ENCODE measurements at regions not wholly inside any gene's neighbourhood (a gene's known extent, or its start where the extent isn't known, plus 50 kb on each side); places are given as distances from the start of the nearest gene placed in this dataset.

DNA sequence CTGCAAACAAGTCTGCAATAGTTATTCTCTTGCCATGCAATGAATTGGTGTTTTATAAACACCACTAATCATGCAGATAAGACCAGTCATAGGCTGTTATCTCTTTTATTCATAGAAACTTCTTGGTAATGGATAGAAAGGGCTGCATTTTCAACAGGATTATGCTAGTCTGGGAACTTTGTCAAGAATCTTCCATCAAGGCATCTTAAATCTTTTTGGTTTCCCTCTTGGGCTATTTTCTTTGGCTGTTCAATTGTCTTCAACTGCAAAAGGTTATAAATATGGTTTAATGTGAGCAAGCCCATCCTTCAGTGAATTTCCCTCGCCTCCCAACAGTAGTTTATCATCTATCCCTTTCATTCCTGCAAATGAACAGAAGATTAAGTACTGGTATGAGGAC, 59.0 kb upstream of the MINAR1 start:
- DNase-seq: no peak
- Histone ChIP-seq H3K4me1 (ENCODE audit: low read length) (no peaks in the 10 kb centered on the region), H3K27me3 (ENCODE audit: low read length) (no peaks in the 10 kb centered on the region), H3K4me3 (ENCODE audit: low read length) (no peak overlapping the region), H3K36me3 (ENCODE audit: insufficient read depth, low read length) (no peaks in the 10 kb centered on the region), H3K79me2 (ENCODE audit: low read length) (no peaks in the 10 kb centered on the region), H2AFZ (ENCODE audit: low read length) (no peak overlapping the region), H3K9me2 (replicated peaks; ENCODE audit: insufficient read depth, low read length) (no peaks in the 10 kb centered on the region), H3K27ac (ENCODE audit: low read length) (no peak overlapping the region), H3K4me2 (ENCODE audit: low read depth, low read length, poor library complexity, severe bottlenecking) (no peak overlapping the region), H4K20me1 (ENCODE audit: insufficient read depth, low read depth, low read length) (no peaks in the 10 kb centered on the region), H3K9ac (ENCODE audit: low read length) (no peak overlapping the region), H3K9me3 (ENCODE audit: low read length) (no peaks in the 10 kb centered on the region)

DNA sequence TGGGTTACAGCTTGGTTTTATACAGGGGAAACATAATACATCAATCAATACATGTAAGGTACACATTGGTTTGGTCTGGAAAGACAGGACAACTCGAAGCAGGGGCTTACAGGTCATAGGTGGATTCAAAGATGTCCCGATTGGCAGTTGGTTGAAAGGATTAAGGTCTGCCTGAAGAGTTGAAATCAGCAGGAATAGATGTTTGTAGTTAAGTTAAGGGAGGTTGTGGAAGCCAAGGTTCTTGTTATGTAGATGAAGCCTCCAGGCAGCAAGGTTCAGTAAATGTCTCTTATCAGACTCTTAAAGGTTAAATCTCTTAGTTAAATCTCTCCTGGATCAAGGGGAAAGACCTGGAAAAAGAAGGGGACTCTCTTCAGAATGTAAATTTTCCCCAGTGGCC, 58.4 kb upstream of the MINAR1 start:
- Histone ChIP-seq H3K4me3 (ENCODE audit: low read length) (no peak overlapping the region), H3K36me3 (ENCODE audit: insufficient read depth, low read length) (no peaks in the 10 kb centered on the region), H4K20me1 (ENCODE audit: insufficient read depth, low read depth, low read length) (no peaks in the 10 kb centered on the region), H2AFZ (ENCODE audit: low read length) (no peak overlapping the region), H3K4me2 (ENCODE audit: low read depth, low read length, poor library complexity, severe bottlenecking) (no peak overlapping the region), H3K9ac (ENCODE audit: low read length) (no peak overlapping the region), H3K79me2 (ENCODE audit: low read length) (no peaks in the 10 kb centered on the region), H3K27me3 (ENCODE audit: low read length) (no peaks in the 10 kb centered on the region), H3K9me3 (ENCODE audit: low read length) (no peaks in the 10 kb centered on the region), H3K27ac (ENCODE audit: low read length) (no peak overlapping the region), H3K9me2 (replicated peaks; ENCODE audit: insufficient read depth, low read length) (no peaks in the 10 kb centered on the region), H3K4me1 (ENCODE audit: low read length) (no peaks in the 10 kb centered on the region)
- no peak for DNase-seq

DNA sequence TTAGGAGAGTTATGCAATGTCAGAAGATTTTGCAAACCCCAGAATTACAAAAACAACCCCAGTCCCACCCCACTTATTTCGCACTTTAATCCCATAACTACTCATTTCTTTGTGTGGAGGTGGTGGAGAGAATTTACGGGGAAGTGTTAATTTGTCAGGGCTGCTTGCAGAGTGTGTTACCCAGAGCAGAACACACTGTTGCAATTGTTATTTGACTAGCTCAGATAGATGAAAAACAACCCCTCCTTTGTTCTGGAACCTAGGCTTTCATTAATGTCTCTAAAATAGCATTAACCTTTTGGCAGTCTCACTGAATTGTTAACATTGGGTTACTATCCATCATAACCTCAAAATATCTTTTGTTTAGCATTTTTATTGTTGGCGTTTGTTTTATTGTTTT, 55.8 kb upstream of the MINAR1 start:
- no peak overlapping the region for H3K4me3 ChIP-seq (ENCODE audit: low read length)
- DNase-seq: no peak
- H3K27ac ChIP-seq (ENCODE audit: low read length): no peak overlapping the region
- no peak overlapping the region for H3K9ac ChIP-seq (ENCODE audit: low read length)
- no peaks in the 10 kb centered on the region for H3K79me2 ChIP-seq (ENCODE audit: low read length)
- no peaks in the 10 kb centered on the region for H3K9me3 ChIP-seq (ENCODE audit: low read length)
- no peak overlapping the region for H3K4me2 ChIP-seq (ENCODE audit: low read depth, low read length, poor library complexity, severe bottlenecking)
- H3K9me2 ChIP-seq (replicated peaks; ENCODE audit: insufficient read depth, low read length): no peaks in the 10 kb centered on the region
- no peak overlapping the region for H2AFZ ChIP-seq (ENCODE audit: low read length)
- H3K36me3 ChIP-seq (ENCODE audit: insufficient read depth, low read length): no peaks in the 10 kb centered on the region
- H4K20me1 ChIP-seq (ENCODE audit: insufficient read depth, low read depth, low read length): no peaks in the 10 kb centered on the region
- H3K4me1 ChIP-seq (ENCODE audit: low read length): no peaks in the 10 kb centered on the region
- no peaks in the 10 kb centered on the region for H3K27me3 ChIP-seq (ENCODE audit: low read length)

DNA sequence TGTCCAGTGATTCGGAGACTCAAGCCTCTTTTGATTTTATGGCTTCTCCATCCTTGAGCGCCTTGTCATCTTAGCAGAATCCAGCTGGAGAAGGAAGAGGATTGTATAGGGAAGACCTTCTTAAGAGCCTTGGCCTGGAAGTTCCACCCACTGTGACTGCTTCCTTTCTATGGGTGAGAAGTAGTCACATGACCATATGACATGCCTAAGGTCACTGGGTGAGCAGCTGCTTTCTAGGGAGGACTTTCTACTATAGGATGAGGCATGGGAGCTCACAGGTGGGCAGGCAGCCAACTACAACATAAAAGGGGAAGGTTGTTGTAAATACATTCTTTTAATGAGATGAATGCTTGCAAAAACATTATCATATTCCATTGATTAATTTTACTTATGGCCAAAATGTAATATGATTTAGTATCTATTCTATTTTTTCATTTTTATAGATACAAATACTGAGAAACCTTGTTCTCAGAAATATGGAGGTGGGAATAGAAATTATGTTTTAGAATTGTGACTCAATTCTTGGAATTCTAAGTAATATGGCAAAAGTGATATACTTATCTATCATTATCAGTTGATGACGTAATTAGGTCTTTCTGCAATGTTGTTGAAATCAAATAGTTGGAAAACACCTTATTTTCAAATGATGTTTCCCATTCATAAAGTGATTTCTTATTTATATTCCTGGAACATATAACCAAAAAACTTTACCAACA, 53.6 kb upstream of the MINAR1 start:
- Histone ChIP-seq H3K9me2 (replicated peaks; ENCODE audit: insufficient read depth, low read length) (no peaks in the 10 kb centered on the region), H3K4me3 (ENCODE audit: low read length) (no peak overlapping the region), H4K20me1 (ENCODE audit: insufficient read depth, low read depth, low read length) (no peaks in the 10 kb centered on the region), H2AFZ (ENCODE audit: low read length) (no peak overlapping the region), H3K36me3 (ENCODE audit: insufficient read depth, low read length) (no peaks in the 10 kb centered on the region), H3K27me3 (ENCODE audit: low read length) (no peaks in the 10 kb centered on the region), H3K79me2 (ENCODE audit: low read length) (no peaks in the 10 kb centered on the region), H3K4me1 (ENCODE audit: low read length) (no peaks in the 10 kb centered on the region), H3K9ac (ENCODE audit: low read length) (no peak overlapping the region), H3K27ac (ENCODE audit: low read length) (no peak overlapping the region), H3K4me2 (ENCODE audit: low read depth, low read length, poor library complexity, severe bottlenecking) (no peak overlapping the region), H3K9me3 (ENCODE audit: low read length) (no peaks in the 10 kb centered on the region)
- DNase-seq: no peak

DNA sequence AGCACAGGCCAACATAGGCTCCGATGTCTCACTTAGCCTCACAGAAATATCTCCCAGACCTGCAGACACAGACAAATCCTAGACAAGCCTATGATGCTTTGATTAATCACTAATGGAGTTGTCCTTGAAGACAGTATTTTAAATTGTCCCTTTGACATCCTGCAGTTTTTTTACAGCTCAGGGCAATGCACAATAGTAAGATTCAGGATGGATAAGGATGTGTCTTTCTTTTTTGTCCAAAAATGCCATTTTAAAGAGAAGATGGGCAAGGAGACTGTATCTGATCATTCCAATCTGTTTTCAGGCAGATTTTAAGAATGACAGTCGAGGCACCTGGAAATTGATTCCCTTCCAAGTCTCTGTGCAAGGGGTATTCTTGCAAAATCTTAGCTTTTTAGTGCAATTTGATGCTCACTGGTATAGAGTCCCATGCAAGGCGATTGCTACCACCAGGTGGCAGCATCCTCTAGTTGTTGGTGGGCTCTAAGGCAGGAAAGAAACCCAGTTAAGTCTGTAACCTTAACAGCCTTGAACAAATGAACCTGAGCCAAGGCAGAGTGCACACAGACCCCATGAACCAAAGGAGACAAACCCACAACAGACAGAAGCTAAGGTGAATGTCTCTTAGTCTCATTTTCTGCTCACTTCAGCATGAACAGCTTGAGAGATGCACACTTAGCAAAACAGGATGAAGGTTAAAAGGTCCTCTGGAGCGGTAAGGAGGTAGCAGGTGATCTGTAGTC, 51.2 kb upstream of the MINAR1 start:
- H3K79me2 ChIP-seq (ENCODE audit: low read length): no peaks in the 10 kb centered on the region
- no peaks in the 10 kb centered on the region for H3K4me1 ChIP-seq (ENCODE audit: low read length)
- no peak overlapping the region for H3K27ac ChIP-seq (ENCODE audit: low read length)
- no peak overlapping the region for H3K4me2 ChIP-seq (ENCODE audit: low read depth, low read length, poor library complexity, severe bottlenecking)
- no peaks in the 10 kb centered on the region for H3K36me3 ChIP-seq (ENCODE audit: insufficient read depth, low read length)
- H3K4me3 ChIP-seq (ENCODE audit: low read length): no peak overlapping the region
- peak; percentile 91 for DNase-seq
- no peaks in the 10 kb centered on the region for H4K20me1 ChIP-seq (ENCODE audit: insufficient read depth, low read depth, low read length)
- no peak overlapping the region for H3K9ac ChIP-seq (ENCODE audit: low read length)
- no peaks in the 10 kb centered on the region for H3K9me2 ChIP-seq (replicated peaks; ENCODE audit: insufficient read depth, low read length)
- no peak overlapping the region for H2AFZ ChIP-seq (ENCODE audit: low read length)
- H3K9me3 ChIP-seq (ENCODE audit: low read length): no peaks in the 10 kb centered on the region
- H3K27me3 ChIP-seq (ENCODE audit: low read length): no peaks in the 10 kb centered on the region

DNA sequence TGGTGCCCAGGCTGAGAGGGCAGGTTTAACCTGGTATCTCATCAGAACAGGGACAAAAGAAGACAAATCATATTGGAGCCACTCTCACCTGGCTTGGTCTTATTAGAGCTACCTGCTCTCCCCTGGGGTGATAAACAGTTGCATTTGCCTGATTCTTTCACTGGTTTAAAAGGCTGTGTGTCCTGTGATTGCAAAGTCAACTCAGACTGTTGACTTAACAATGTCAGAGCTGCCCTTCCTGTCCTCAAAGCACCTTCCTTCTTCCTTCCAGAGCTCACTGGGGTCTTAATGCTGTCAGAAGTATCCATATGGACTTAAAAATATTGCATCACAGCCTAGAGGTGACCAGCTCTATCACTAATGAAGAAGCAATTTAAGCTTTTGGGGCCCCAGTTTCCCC, 50.5 kb upstream of the MINAR1 start:
- Histone ChIP-seq H3K79me2 (ENCODE audit: low read length) (no peaks in the 10 kb centered on the region), H3K9me2 (replicated peaks; ENCODE audit: insufficient read depth, low read length) (no peaks in the 10 kb centered on the region), H3K4me2 (ENCODE audit: low read depth, low read length, poor library complexity, severe bottlenecking) (no peak overlapping the region), H3K9ac (ENCODE audit: low read length) (no peak overlapping the region), H3K36me3 (ENCODE audit: insufficient read depth, low read length) (no peaks in the 10 kb centered on the region), H3K27me3 (ENCODE audit: low read length) (no peaks in the 10 kb centered on the region), H3K4me1 (ENCODE audit: low read length) (no peaks in the 10 kb centered on the region), H3K9me3 (ENCODE audit: low read length) (no peaks in the 10 kb centered on the region), H3K4me3 (ENCODE audit: low read length) (no peak overlapping the region), H3K27ac (ENCODE audit: low read length) (no peak overlapping the region), H4K20me1 (ENCODE audit: insufficient read depth, low read depth, low read length) (no peaks in the 10 kb centered on the region), H2AFZ (ENCODE audit: low read length) (no peak overlapping the region)
- DNase-seq: no peak

Measured in Karpas-422 (cell line).